ENCODE measurements at regions not wholly inside any gene's neighbourhood (a gene's known extent, or its start where the extent isn't known, plus 50 kb on each side); places are given as distances from the start of the nearest gene placed in this dataset.

- Histone ChIP-seq H3K4me1 (ENCODE audit: control insufficient read depth, extremely low read depth, insufficient read depth, low read length) (peaks cover 29% of the 10 kb centered on the region), H2AFZ (ENCODE audit: low read length) (peak overlapping the region; percentile 24), H3K79me2 (ENCODE audit: control insufficient read depth, insufficient read depth, low read length) (no peaks in the 10 kb centered on the region)
Observed at GRCh38 chr10:88152728-88153133, 289.3 kb downstream of the PTEN start.

DNA sequence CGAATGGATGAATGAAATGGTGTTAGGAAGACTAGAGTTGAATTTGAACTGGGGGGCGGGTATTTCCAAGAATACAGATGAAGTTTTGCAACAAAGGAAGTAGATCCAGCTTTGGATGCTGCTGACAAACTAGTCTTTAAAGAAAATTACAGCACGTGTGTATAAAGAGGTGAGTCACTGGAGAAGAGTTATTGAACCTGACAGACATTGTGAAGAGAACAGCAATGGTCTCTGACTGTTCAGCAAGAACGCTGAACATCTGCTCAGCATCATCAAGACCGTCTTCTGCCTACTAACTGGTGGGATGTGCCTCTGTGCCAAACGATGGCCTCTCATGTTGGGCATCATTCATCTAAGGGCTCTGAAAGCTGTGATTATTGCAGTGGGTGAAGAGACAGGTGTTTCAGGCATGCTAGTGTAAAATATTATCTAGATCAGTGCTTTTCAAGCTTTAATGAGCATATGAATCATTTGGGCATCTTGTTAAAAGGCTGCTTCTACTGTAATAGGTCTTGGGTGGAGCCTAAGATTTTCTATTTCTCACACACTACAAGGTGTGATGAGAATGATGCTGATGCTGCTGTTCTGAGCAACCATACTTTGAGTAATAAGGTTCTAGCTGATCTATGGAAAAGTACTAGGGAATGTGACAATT, 291.3 kb downstream of the PTEN start:
- peak; percentile 46 to 69 for DNase-seq (ENCODE audit: low read depth in 2 of 2)
- no peak overlapping the region for H2AFZ ChIP-seq (ENCODE audit: low read length)
- H3K9me3 ChIP-seq (ENCODE audit: control insufficient read depth, insufficient read depth, low read depth, low read length) = no peaks in the 10 kb centered on the region
- H3K27ac ChIP-seq (ENCODE audit: insufficient read depth, low read length) = peak overlapping the region; percentile 31
- TF ChIP-seq, protein P1, sequence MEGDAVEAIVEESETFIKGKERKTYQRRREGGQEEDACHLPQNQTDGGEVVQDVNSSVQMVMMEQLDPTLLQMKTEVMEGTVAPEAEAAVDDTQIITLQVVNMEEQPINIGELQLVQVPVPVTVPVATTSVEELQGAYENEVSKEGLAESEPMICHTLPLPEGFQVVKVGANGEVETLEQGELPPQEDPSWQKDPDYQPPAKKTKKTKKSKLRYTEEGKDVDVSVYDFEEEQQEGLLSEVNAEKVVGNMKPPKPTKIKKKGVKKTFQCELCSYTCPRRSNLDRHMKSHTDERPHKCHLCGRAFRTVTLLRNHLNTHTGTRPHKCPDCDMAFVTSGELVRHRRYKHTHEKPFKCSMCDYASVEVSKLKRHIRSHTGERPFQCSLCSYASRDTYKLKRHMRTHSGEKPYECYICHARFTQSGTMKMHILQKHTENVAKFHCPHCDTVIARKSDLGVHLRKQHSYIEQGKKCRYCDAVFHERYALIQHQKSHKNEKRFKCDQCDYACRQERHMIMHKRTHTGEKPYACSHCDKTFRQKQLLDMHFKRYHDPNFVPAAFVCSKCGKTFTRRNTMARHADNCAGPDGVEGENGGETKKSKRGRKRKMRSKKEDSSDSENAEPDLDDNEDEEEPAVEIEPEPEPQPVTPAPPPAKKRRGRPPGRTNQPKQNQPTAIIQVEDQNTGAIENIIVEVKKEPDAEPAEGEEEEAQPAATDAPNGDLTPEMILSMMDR (conservative IDR thresholded peaks at IDR 0.05 in 1 of 2, IDR thresholded peaks at IDR 0.05 in 1 of 2; ENCODE audit: low read depth in 1 of 2, low read length in 2 of 2) = no peak
- TF ChIP-seq EZH2 (IDR thresholded peaks at IDR 0.05; ENCODE audit: low read length, missing control alignments) = no peak
- H3K9ac ChIP-seq (ENCODE audit: insufficient read depth, low read length) = no peak overlapping the region
- no peaks in the 10 kb centered on the region for H3K27me3 ChIP-seq (ENCODE audit: control insufficient read depth, insufficient read depth, low read length)
- no peaks in the 10 kb centered on the region for H3K36me3 ChIP-seq (ENCODE audit: control insufficient read depth, insufficient read depth, low read length)
- peaks cover 38% of the 10 kb centered on the region for H3K4me1 ChIP-seq (ENCODE audit: control insufficient read depth, extremely low read depth, insufficient read depth, low read length)
- H4K20me1 ChIP-seq (ENCODE audit: control insufficient read depth, extremely low read depth, insufficient read depth, low read length) = no peaks in the 10 kb centered on the region
- no peaks in the 10 kb centered on the region for H3K79me2 ChIP-seq (ENCODE audit: control insufficient read depth, insufficient read depth, low read length)
- no peak overlapping the region for H3K4me2 ChIP-seq (ENCODE audit: extremely low read depth, insufficient read depth, low read length)
- H3K4me3 ChIP-seq (replicated peaks in 1 of 4; ENCODE audit: control extremely low read depth in 1 of 4, insufficient read depth in 1 of 4, low read depth in 3 of 4, low read length in 4 of 4) = no peak overlapping the region

More at GRCh38 chr10:88152728-88153133, 289.3 kb downstream of the PTEN start:
- peak; percentile 77 to 97 for DNase-seq (ENCODE audit: low read depth in 2 of 2)
- peak overlapping the region; percentile 61 for H3K27ac ChIP-seq (ENCODE audit: insufficient read depth, low read length)
- no peak overlapping the region for H3K9ac ChIP-seq (ENCODE audit: insufficient read depth, low read length)
- H4K20me1 ChIP-seq (ENCODE audit: control insufficient read depth, extremely low read depth, insufficient read depth, low read length) = no peaks in the 10 kb centered on the region
- no peaks in the 10 kb centered on the region for H3K36me3 ChIP-seq (ENCODE audit: control insufficient read depth, insufficient read depth, low read length)
- TF ChIP-seq, protein P1 (conservative IDR thresholded peaks at IDR 0.05 in 1 of 2, IDR thresholded peaks at IDR 0.05 in 1 of 2; ENCODE audit: low read depth in 1 of 2, low read length in 2 of 2) = no peak
- no peak for TF ChIP-seq EZH2 (IDR thresholded peaks at IDR 0.05; ENCODE audit: low read length, missing control alignments)
- H3K27me3 ChIP-seq (ENCODE audit: control insufficient read depth, insufficient read depth, low read length) = no peaks in the 10 kb centered on the region
- H3K9me3 ChIP-seq (ENCODE audit: control insufficient read depth, insufficient read depth, low read depth, low read length) = no peaks in the 10 kb centered on the region
- no peak overlapping the region for H3K4me3 ChIP-seq (replicated peaks in 1 of 4; ENCODE audit: control extremely low read depth in 1 of 4, insufficient read depth in 1 of 4, low read depth in 3 of 4, low read length in 4 of 4)
- H3K4me2 ChIP-seq (ENCODE audit: extremely low read depth, insufficient read depth, low read length) = no peak overlapping the region

- Histone ChIP-seq H3K4me1 (ENCODE audit: control insufficient read depth, extremely low read depth, insufficient read depth, low read length) (peaks cover 37% of the 10 kb centered on the region), H3K9me3 (ENCODE audit: control insufficient read depth, insufficient read depth, low read depth, low read length) (no peaks in the 10 kb centered on the region), H4K20me1 (ENCODE audit: control insufficient read depth, extremely low read depth, insufficient read depth, low read length) (no peaks in the 10 kb centered on the region), H3K79me2 (ENCODE audit: control insufficient read depth, insufficient read depth, low read length) (no peaks in the 10 kb centered on the region), H3K27me3 (ENCODE audit: control insufficient read depth, insufficient read depth, low read length) (no peaks in the 10 kb centered on the region), H3K4me2 (ENCODE audit: extremely low read depth, insufficient read depth, low read length) (no peak overlapping the region), H3K36me3 (ENCODE audit: control insufficient read depth, insufficient read depth, low read length) (no peaks in the 10 kb centered on the region), H3K4me3 (replicated peaks in 1 of 4; ENCODE audit: control extremely low read depth in 1 of 4, insufficient read depth in 1 of 4, low read depth in 3 of 4, low read length in 4 of 4) (no peak overlapping the region), H3K27ac (ENCODE audit: insufficient read depth, low read length) (peak overlapping the region; percentile 1), H3K9ac (ENCODE audit: insufficient read depth, low read length) (no peak overlapping the region), H2AFZ (ENCODE audit: low read length) (no peak overlapping the region)
- peak; percentile 80 to 91 for DNase-seq (ENCODE audit: low read depth in 2 of 2)
- TF ChIP-seq, protein P1 (conservative IDR thresholded peaks at IDR 0.05 in 1 of 2, IDR thresholded peaks at IDR 0.05 in 1 of 2; ENCODE audit: low read depth in 1 of 2, low read length in 2 of 2) = no peak
- TF ChIP-seq EZH2 (IDR thresholded peaks at IDR 0.05; ENCODE audit: low read length, missing control alignments) = no peak
Observed at GRCh38 chr10:88156341-88156740, 292.9 kb downstream of the PTEN start.
